ENCODE measurements at regions not wholly inside any gene's neighbourhood (a gene's known extent, or its start where the extent isn't known, plus 50 kb on each side); places are given as distances from the start of the nearest gene placed in this dataset.

- no peak overlapping the region for H2BK20ac ChIP-seq (ENCODE audit: low read depth, low read length, poor library complexity, severe bottlenecking)
- H2AFZ ChIP-seq (ENCODE audit: low read length) = no peak overlapping the region
- H3K9me3 ChIP-seq (ENCODE audit: control insufficient read depth, low read depth, low read length) = no peaks in the 10 kb centered on the region
- Mint-ChIP-seq H3K27me3 (ENCODE audit: low read depth) (no peaks in the 10 kb centered on the region), H3K4me3 (no peak overlapping the region; a peak in 1 of 5 replicates), H3K27ac (no peak overlapping the region), H3K9me3 (no peaks in the 10 kb centered on the region), H3K4me1 (peaks cover 15 to 18% of the 10 kb centered on the region in 2 experiments), H3K36me3 (ENCODE audit: insufficient read depth in 1 of 3, low read depth in 3 of 3) (no peaks in the 10 kb centered on the region)
- no peak overlapping the region for H2AK5ac ChIP-seq (ENCODE audit: insufficient read length, low read length)
- no peaks in the 10 kb centered on the region for H3K79me1 ChIP-seq (ENCODE audit: insufficient read depth, low read depth, low read length, poor library complexity, severe bottlenecking)
- no peak overlapping the region for H4K5ac ChIP-seq (ENCODE audit: insufficient read length, low read depth, low read length)
- no peak overlapping the region for H3K27ac ChIP-seq (ENCODE audit: insufficient read length, low read depth, low read length)
- no peak overlapping the region for H3K4ac ChIP-seq (ENCODE audit: low read depth, low read length)
- H3T11ph ChIP-seq (ENCODE audit: low read length) = no peak overlapping the region
- TF ChIP-seq CTCF (conservative IDR thresholded peaks at IDR 0.05) = no peak
- H3K79me2 ChIP-seq (ENCODE audit: insufficient read depth, low read length) = no peaks in the 10 kb centered on the region
- no peaks in the 10 kb centered on the region for H3K27me3 ChIP-seq (ENCODE audit: insufficient read depth, low read length)
- no peak overlapping the region for H4K91ac ChIP-seq (ENCODE audit: insufficient read length, low read depth, low read length)
- DNase-seq = no peak
- H3K14ac ChIP-seq (ENCODE audit: insufficient read depth, low read length) = no peak overlapping the region
- no peak overlapping the region for H4K8ac ChIP-seq (replicated peaks; ENCODE audit: insufficient read length, low read depth, low read length)
- H2BK12ac ChIP-seq (ENCODE audit: insufficient read length, low read depth, low read length) = no peak overlapping the region
- no peaks in the 10 kb centered on the region for H3K23me2 ChIP-seq (ENCODE audit: insufficient read length, low read depth, low read length, poor library complexity, severe bottlenecking)
- H3K4me1 ChIP-seq (ENCODE audit: insufficient read depth, low read length) = no peaks in the 10 kb centered on the region
- no peak overlapping the region for H2BK120ac ChIP-seq (ENCODE audit: low read depth, low read length, poor library complexity, severe bottlenecking)
- H3K23ac ChIP-seq (ENCODE audit: insufficient read length, low read depth, low read length) = no peak overlapping the region
- WGBS (ENCODE audit: extremely low coverage, insufficient read length, low lambda C conversion rate) = no CpG with 5 or more reads among the region's 1 CpG
- H3K56ac ChIP-seq (ENCODE audit: insufficient read length, low read depth, low read length) = no peak overlapping the region
- no peak overlapping the region for H3K9ac ChIP-seq (ENCODE audit: extremely low read depth, insufficient read length, low read length)
- H2BK15ac ChIP-seq (ENCODE audit: low read depth, low read length) = no peak overlapping the region
- no peak overlapping the region for H3K18ac ChIP-seq (ENCODE audit: insufficient read length, low read depth, low read length)
- H3K4me2 ChIP-seq (ENCODE audit: insufficient read depth, insufficient read length, low read length) = no peak overlapping the region
- no peaks in the 10 kb centered on the region for H4K20me1 ChIP-seq (ENCODE audit: control insufficient read depth, insufficient read depth, insufficient read length)
- no peak overlapping the region for H2BK5ac ChIP-seq (ENCODE audit: insufficient read length, low read length)
Measured at GRCh38 chr12:69061574-69061973, 128.6 kb upstream of the CPM start.
